ENCODE measurements at regions not wholly inside any gene's neighbourhood (a gene's known extent, or its start where the extent isn't known, plus 50 kb on each side); places are given as distances from the start of the nearest gene placed in this dataset.

DNA sequence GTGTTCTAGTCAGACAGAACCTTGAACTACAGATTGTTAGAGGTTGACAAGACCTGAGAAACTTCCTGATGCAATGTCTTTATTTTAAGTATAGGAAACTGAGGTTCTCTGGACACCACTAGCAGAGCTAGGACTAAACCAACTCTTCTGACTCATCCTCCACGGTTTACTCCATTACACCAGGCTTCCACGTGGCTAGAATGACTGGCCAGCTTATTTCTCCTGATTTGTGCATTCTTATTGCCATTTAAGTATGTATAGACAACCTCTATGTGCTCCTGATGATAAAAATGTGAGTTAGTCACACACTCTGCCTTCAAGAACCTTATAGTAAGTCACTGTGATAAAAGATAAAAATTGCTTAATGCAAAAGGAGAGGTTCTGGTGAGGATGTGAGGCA, 182.7 kb downstream of the MEX3B start:
- no peak for TF ChIP-seq POLR2A (IDR thresholded peaks at IDR 0.05; ENCODE audit: low read depth, low read length)
- no peak for TF ChIP-seq POLR2AphosphoS5 (IDR thresholded peaks at IDR 0.05; ENCODE audit: low read depth, low read length)
